Astrocyte of the spinal cord (primary cell): ENCODE measurements at regions not wholly inside any gene's neighbourhood (a gene's known extent, or its start where the extent isn't known, plus 50 kb on each side); places are given as distances from the start of the nearest gene placed in this dataset.

ENCODE experiments used
- DNase-seq: peaks from one replicate; pipeline ENCODE4 v3.0.0; 2011; ENCODE audit warnings: low read depth, low spot score
- H3K4me3 ChIP-seq: 2 replicates; pipeline ENCODE4 v1.5.1; 2011; ENCODE audit warnings: low read depth, mild to moderate bottlenecking, low read length, moderate library complexity
- in situ Hi-C: cut with HindIII; loops from 2 replicates; pipeline ENCODE4 v1.10.0; 2017; ENCODE audit warnings: low sequenced_read_pairs
- TF ChIP-seq, protein P1 (sequence below): IDR thresholded peaks from 2 replicates; pipeline ENCODE4 v1.5.1; 2012; ENCODE audit warnings: low read depth, mild to moderate bottlenecking, low read length, inconsistent platforms

- in situ Hi-C loops: no loop called here
- no peak overlapping the region for H3K4me3 ChIP-seq
- no peak for DNase-seq
- TF ChIP-seq, protein P1, sequence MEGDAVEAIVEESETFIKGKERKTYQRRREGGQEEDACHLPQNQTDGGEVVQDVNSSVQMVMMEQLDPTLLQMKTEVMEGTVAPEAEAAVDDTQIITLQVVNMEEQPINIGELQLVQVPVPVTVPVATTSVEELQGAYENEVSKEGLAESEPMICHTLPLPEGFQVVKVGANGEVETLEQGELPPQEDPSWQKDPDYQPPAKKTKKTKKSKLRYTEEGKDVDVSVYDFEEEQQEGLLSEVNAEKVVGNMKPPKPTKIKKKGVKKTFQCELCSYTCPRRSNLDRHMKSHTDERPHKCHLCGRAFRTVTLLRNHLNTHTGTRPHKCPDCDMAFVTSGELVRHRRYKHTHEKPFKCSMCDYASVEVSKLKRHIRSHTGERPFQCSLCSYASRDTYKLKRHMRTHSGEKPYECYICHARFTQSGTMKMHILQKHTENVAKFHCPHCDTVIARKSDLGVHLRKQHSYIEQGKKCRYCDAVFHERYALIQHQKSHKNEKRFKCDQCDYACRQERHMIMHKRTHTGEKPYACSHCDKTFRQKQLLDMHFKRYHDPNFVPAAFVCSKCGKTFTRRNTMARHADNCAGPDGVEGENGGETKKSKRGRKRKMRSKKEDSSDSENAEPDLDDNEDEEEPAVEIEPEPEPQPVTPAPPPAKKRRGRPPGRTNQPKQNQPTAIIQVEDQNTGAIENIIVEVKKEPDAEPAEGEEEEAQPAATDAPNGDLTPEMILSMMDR: no peak
Observed at GRCh38 chr3:94210256-94210655, 147.4 kb downstream of the NSUN3 start.

DNA sequence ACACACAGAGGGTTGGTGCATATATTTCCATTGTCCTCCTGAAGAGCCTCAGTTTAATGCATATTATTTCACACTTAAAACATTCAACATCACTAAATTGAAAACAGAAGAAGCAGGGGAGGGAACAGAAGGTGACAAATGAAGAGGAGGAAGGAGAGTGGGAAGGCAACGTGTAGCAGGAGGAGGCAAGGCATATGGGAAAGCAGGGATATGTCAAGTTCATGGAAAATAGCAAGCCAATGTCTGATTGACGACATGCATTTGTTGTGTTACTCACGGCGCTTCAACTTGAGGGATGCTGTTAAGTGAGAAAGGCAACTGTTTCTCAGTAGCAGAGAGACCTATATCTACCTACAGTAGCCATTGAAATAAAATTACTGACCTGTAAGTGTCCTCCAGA, 154.5 kb downstream of the NSUN3 start:
- DNase-seq: no peak
- in situ Hi-C loops: no loop called here
- TF ChIP-seq, protein P1: no peak
- H3K4me3 ChIP-seq: no peak overlapping the region

- TF ChIP-seq, protein P1: no peak
- no peak overlapping the region for H3K4me3 ChIP-seq
- in situ Hi-C loops: no loop called here
- no peak for DNase-seq
Observed at GRCh38 chr3:94220426-94220825, 157.6 kb downstream of the NSUN3 start.

DNA sequence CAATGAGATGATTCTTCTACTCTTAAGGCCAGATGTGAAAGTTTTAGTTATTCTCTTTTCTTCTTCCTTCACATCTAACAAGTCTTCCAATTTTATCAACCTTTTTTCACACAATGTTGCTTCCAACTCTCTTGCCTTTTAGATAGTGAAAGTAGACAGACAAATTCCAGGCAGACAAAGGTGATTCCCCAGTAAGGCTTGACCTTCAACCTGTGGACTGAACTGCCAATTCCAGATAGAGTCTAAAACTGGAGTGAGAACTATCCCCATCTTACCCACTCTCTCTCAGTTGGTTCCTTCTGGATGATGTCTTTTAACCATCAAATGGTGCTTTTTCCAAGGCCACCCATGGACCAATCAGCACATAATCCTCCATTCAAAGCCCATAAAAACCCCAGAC, 159.0 kb downstream of the NSUN3 start:
- no peak overlapping the region for H3K4me3 ChIP-seq
- no peak for DNase-seq
- in situ Hi-C loops: no loop called here
- TF ChIP-seq, protein P1: no peak

GRCh38 chr3:94225148-94225865, 162.4 kb downstream of the NSUN3 start:
- H3K4me3 ChIP-seq: no peak overlapping the region
- DNase-seq: peak; percentile 24
- TF ChIP-seq, protein P1: no peak
- in situ Hi-C loops: no loop called here

DNA sequence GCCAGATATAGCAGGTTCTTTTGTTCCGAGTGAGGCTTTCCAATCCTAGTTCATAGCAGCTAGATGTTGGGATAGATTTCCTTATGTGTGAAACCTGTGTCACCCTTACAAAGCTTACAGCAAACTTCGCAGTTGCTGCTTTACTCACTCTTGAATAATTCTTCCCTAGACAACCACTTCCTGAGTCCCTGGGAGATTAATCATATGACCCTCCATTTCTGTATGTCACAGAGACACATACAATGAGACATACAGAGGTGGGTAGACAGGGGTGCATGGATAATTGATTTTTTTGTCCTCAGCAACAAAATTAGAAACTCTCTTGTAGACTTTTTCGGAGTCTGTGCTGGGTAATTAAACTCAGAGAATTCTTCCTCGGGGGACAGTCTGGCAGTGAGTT, 163.2 kb downstream of the NSUN3 start:
- DNase-seq: peak; percentile 80
- no peak overlapping the region for H3K4me3 ChIP-seq
- TF ChIP-seq, protein P1: no peak
- in situ Hi-C loops: no loop called here
